Psoas muscle (tissue), 7 donors: ENCODE measurements at regions not wholly inside any gene's neighbourhood (a gene's known extent, or its start where the extent isn't known, plus 50 kb on each side); places are given as distances from the start of the nearest gene placed in this dataset.

ENCODE experiments used
- ATAC-seq, 4 donors: fragments of 200-7000 bp; cut with Tn5 transposase; one replicate each; pipeline ENCODE4 v1.9.1; 2020; ENCODE audit warnings: moderate library complexity in 3 of 4, mild to moderate bottlenecking in 2 of 4
- DNase-seq, 2 donors: peaks; one replicate each; pipeline ENCODE4 v3.0.0-alpha.2; 2020
- H3K27ac ChIP-seq: fragments of 200-600 bp; one replicate; pipeline ENCODE4 v1.8.0; 2022
- H3K27me3 ChIP-seq, 3 donors: fragments of 200-600 bp in 1 of 3; one replicate each; pipeline versions ENCODE4 v1.6.1 to v1.8.0; 2013 to 2022; ENCODE audit warnings: low read length in 2 of 3, mild to moderate bottlenecking in 2 of 3, moderate library complexity in 1 of 3; ENCODE audit not compliant: insufficient read depth in 3 of 3
- H3K36me3 ChIP-seq, 2 donors: fragments of 200-600 bp in 1 of 2; one replicate each; pipeline versions ENCODE4 v1.6.1 to v1.8.0; 2013 to 2022; ENCODE audit warnings: low read depth in 1 of 2, mild to moderate bottlenecking in 1 of 2, moderate library complexity in 1 of 2; ENCODE audit not compliant: insufficient read depth in 1 of 2
- H3K4me1 ChIP-seq: fragments of 200-600 bp; one replicate; pipeline ENCODE4 v1.8.0; 2022
- H3K4me3 ChIP-seq: fragments of 200-600 bp; one replicate; pipeline ENCODE4 v1.8.0; 2022; ENCODE audit warnings: mild to moderate bottlenecking
- H3K9me3 ChIP-seq: fragments of 200-600 bp; one replicate; pipeline ENCODE4 v1.8.0; 2022
- WGBS, 3 donors: extraction: QIAGEN DNeasy Blood & Tissue Kit; methylation state at CpG; one replicate each; pipeline versions ENCODE4 v1.1.6 to v1.1.7; 2013; 5-methylcytosine and 5-hydroxymethylcytosine counted together
- intact Hi-C, 2 donors: fragments of 100-400 bp; cut with DNase I; formaldehyde crosslinking; loops; one replicate each; pipeline versions ENCODE4 v1.11.0 to v1.14.2; 2022
- TF ChIP-seq, protein P1 (sequence below): fragments of 200-600 bp; IDR thresholded peaks from one replicate; pipeline ENCODE4 v1.8.0; 2022; ENCODE audit warnings: antibody characterized with exemption
- donor health status: healthy with polysubstance abuse.
- donor health status: DM: no; HTN: no; CAD: no; lungs with moderate emphysema.
- donor health status: Bipolar disorder and iron deficiency.
- donor health status: healthy.
- donor health status: DM: yes; HTN: yes; CAD: no.
- donor health status: DM: no; HTN: no; CAD: no.
- donor health status: DM: yes; HTN: yes; CAD: no.

DNA sequence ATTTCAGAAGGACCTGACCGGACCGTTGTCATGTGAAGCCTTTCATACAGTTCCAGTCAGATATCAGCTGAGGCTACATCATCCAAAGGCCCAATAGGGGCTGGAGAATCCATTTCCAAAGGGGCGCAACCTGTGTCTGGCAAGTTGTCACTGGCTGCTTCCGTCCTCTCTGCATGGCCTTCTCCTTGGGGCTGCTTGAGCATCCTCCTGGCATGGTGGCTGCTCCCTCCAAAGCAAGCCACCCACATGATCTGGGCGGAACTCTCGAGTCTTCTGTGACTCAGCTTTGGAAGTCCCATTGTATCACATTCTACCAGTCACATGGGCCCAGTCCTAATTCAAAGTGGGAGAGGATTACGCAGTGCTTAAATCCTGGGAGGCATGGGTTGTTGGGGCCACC lies 207.0 kb upstream of the SHH start:
- TF ChIP-seq, protein P1, sequence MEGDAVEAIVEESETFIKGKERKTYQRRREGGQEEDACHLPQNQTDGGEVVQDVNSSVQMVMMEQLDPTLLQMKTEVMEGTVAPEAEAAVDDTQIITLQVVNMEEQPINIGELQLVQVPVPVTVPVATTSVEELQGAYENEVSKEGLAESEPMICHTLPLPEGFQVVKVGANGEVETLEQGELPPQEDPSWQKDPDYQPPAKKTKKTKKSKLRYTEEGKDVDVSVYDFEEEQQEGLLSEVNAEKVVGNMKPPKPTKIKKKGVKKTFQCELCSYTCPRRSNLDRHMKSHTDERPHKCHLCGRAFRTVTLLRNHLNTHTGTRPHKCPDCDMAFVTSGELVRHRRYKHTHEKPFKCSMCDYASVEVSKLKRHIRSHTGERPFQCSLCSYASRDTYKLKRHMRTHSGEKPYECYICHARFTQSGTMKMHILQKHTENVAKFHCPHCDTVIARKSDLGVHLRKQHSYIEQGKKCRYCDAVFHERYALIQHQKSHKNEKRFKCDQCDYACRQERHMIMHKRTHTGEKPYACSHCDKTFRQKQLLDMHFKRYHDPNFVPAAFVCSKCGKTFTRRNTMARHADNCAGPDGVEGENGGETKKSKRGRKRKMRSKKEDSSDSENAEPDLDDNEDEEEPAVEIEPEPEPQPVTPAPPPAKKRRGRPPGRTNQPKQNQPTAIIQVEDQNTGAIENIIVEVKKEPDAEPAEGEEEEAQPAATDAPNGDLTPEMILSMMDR, result no peak
- DNase-seq (no peak), ATAC-seq (no peak)
- H3K36me3 ChIP-seq, result no peaks in the 10 kb centered on the region
- intact Hi-C loops, result no loop called here
- H3K4me3 ChIP-seq, result no peak overlapping the region
- H3K27me3 ChIP-seq, result no peaks in the 10 kb centered on the region
- H3K27ac ChIP-seq, result no peak overlapping the region
- peaks cover 5% of the 10 kb centered on the region for H3K9me3 ChIP-seq
- WGBS, 3 donors, result 84 to 91% (median 91%) methylated on average over 7 of the region's 7 CpGs
- no peaks in the 10 kb centered on the region for H3K4me1 ChIP-seq

DNA sequence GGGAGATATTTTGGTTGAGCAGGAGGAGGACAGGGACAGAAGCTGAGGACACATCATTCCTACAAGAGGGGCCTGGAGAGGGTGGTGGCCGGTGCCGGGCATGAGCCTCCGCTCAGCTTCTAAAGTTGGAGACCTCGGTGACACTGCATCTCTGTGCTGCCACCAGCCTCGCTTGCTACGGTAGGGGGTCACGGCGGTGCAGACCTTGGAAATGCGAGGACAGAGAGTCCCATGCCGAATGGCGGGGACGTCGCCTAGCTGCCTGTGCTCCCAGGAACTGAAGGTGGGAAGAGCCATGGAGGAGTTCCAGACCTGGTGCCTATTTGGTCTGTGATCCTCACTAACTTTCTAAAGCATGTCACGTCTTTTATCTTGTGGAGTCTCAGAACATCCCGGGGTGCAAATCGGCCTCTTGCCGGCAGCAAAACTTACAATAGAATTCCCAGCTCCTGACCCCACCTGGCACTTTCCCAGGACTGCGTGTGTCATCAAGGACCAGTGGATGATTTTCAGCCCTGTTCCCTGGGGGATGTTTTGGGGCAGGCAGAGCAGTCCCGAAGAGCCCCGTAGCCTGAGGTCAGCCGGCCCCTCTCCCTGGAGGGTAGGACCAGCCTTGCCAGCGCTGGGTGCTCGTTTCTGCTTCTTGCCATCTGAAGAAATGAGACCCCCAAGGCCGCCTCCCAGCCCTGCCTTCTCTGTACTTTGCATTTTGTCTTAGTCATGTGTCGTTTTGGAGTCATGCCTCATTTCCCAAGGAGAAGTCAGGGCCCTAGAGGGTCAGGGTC lies 205.8 kb upstream of the SHH start:
- Histone ChIP-seq H3K9me3 (peaks cover 5% of the 10 kb centered on the region), H3K27ac (no peak overlapping the region), H3K4me3 (no peak overlapping the region), H3K4me1 (no peaks in the 10 kb centered on the region), H3K27me3 (no peaks in the 10 kb centered on the region), H3K36me3 (no peaks in the 10 kb centered on the region)
- DNase-seq (no peak), ATAC-seq (no peak)
- WGBS, 3 donors, result 81 to 86% (median 81%) methylated on average over 24 to 25 of the region's 25 CpGs
- intact Hi-C loops, result no loop called here
- TF ChIP-seq, protein P1, result no peak

GRCh38 chr7:156017431-156017830 lies 205.2 kb upstream of the SHH start:
- Histone ChIP-seq H3K9me3 (peaks cover 5% of the 10 kb centered on the region), H3K4me1 (no peaks in the 10 kb centered on the region), H3K27me3 (no peaks in the 10 kb centered on the region), H3K27ac (no peak overlapping the region), H3K36me3 (no peaks in the 10 kb centered on the region), H3K4me3 (no peak overlapping the region)
- TF ChIP-seq, protein P1, result no peak
- ATAC-seq (no peak), DNase-seq (no peak)
- intact Hi-C loops, result no loop called here
- 73 to 78% (median 74%) methylated on average over 8 of the region's 8 CpGs for WGBS, 3 donors

DNA sequence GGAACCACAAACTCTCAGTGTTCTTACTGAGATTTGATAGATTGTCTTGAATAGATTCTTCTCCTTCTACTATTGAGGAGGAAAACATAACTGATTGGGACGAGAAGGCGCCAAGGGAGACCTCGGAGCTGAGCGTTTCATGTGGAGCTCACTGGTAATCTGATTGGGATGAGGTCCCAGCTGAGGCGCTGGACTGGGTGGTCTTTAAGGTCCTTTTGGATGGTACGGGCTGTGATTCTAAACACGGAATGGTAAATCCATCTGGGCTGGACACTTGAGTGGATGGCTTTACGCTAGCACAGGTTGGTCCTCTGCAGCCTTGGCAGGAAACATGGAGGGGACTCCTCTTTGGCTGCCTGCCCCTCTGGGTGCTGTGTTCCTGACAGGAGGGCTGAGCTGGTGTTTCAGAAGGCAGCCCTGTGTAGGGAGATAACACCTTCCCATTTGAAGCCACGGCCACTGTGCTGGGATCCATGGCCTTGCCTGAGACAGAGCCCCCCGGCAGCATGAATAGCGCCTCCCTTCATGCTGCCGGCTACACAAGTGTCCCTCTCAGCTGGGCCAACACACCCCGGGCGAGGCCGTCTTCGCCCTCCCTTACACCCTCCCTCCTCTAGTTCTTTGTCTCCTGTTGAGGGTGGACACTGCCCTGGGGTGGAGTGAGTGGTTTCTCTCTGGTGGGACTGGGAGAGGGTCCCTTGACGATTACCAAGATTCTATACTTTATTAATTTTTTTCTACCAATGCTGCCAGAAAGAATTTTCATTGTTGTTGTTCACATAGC lies 203.2 kb upstream of the SHH start:
- H3K9me3 ChIP-seq, result peaks cover 5% of the 10 kb centered on the region
- ATAC-seq (no peak), DNase-seq (no peak)
- TF ChIP-seq, protein P1, result no peak
- no peaks in the 10 kb centered on the region for H3K36me3 ChIP-seq
- 86 to 89% (median 88%) methylated on average over 17 of the region's 17 CpGs for WGBS, 3 donors
- H3K27me3 ChIP-seq, result no peaks in the 10 kb centered on the region
- no peak overlapping the region for H3K4me3 ChIP-seq
- H3K4me1 ChIP-seq, result no peaks in the 10 kb centered on the region
- intact Hi-C loops, result no loop called here
- H3K27ac ChIP-seq, result no peak overlapping the region
